A549 (cell line): ENCODE measurements at regions not wholly inside any gene's neighbourhood (a gene's known extent, or its start where the extent isn't known, plus 50 kb on each side); places are given as distances from the start of the nearest gene placed in this dataset.

Experiments
- ATAC-seq, 2 experiments: fragments of 200-7000 bp in 1 of 2; fragments of >200 bp in 1 of 2; cut with Nextera tagmentation in 1 of 2; cut with Tn5 transposase in 1 of 2; 3 replicates each; pipeline versions ENCODE4 v1.8.0 to v1.9.1; 2018 to 2020; ENCODE audit warnings: mild to moderate bottlenecking in 1 of 2, moderate library complexity in 1 of 2
- CTCF ChIA-PET: fragments of 300-600 bp; sonication (Branson Sonifier 250); formaldehyde crosslinking; extraction: SDS; loops from one replicate; lab custom pipeline; 2021; ENCODE audit warnings: antibody characterized with exemption, inconsistent platforms; lab: Yijun Ruan, JAX
- POLR2A ChIA-PET: fragments of 350-600 bp; formaldehyde crosslinking; extraction: SDS; loops from one replicate; lab custom pipeline; 2021; ENCODE audit warnings: antibody characterized with exemption, inconsistent platforms; lab: Yijun Ruan, JAX
- DNase-seq, 2 experiments: peaks; one replicate each; pipeline versions ENCODE4 v3.0.0 to v3.0.0-alpha.2; 2011 to 2016; ENCODE audit warnings: low read depth in 1 of 2, low spot score in 1 of 2
- FAIRE-seq: peaks from 2 replicates; lab custom pipeline; 2011; peaks lifted over from hg19 to GRCh38; lab: Jason Lieb, UNC
- H3K27ac ChIP-seq, 2 experiments: fragments of >200 bp; sonication (Bioruptor Twin); formaldehyde crosslinking; 3 replicates each; pipeline ENCODE4 v1.5.1; 2016 to 2017
- H3K4me1 ChIP-seq: fragments of >200 bp; sonication (Bioruptor Twin); formaldehyde crosslinking; 3 replicates; pipeline ENCODE4 v1.6.1; 2016
- H3K4me2 ChIP-seq: fragments of >200 bp; sonication (Bioruptor Twin); formaldehyde crosslinking; 3 replicates; pipeline ENCODE4 v1.6.1; 2016
- H3K4me3 ChIP-seq: fragments of >200 bp; sonication (Bioruptor Twin); formaldehyde crosslinking; 3 replicates; pipeline ENCODE4 v1.5.1; 2016
- H3K9me3 ChIP-seq: fragments of >200 bp; sonication (Bioruptor Twin); formaldehyde crosslinking; 3 replicates; pipeline ENCODE4 v1.6.1; 2016
- CBX8 ChIP-seq: fragments of 200-600 bp; sonication (generic); IDR thresholded peaks from 2 replicates; pipeline ENCODE4 v1.6.1; 2016
- CTCF ChIP-seq: fragments of >200 bp; sonication (Bioruptor Twin); formaldehyde crosslinking; IDR thresholded peaks from 3 replicates; pipeline ENCODE4 v1.5.1; 2016
- EHF ChIP-seq: fragments of 250-450 bp; sonication (Bioruptor Pico); IDR thresholded peaks from 2 replicates; pipeline ENCODE4 v1.5.0; 2020; ENCODE audit warnings: mild to moderate bottlenecking
- EP300 ChIP-seq, 2 experiments: fragments of >200 bp; sonication (Bioruptor Twin); formaldehyde crosslinking; IDR thresholded peaks; 2 replicates in 1 of 2; 3 replicates in 1 of 2; pipeline ENCODE4 v1.6.1; 2016 to 2017
- ESRRA ChIP-seq: fragments of 150-350 bp; IDR thresholded peaks from 2 replicates; pipeline ENCODE4 v1.6.1; 2014; ENCODE audit warnings: mild to moderate bottlenecking, low read length, borderline replicate concordance
- FOSB ChIP-seq: fragments of 250-450 bp; sonication (Bioruptor Pico); IDR thresholded peaks from 2 replicates; pipeline ENCODE4 v1.5.0; 2020; ENCODE audit warnings: mild to moderate bottlenecking, moderate library complexity
- HDAC2 ChIP-seq: fragments of 200-600 bp; sonication (generic); IDR thresholded peaks from 2 replicates; pipeline ENCODE4 v1.6.1; 2016
- HEYL ChIP-seq: fragments of 250-450 bp; sonication (Bioruptor Pico); IDR thresholded peaks from 2 replicates; pipeline ENCODE4 v1.8.0; 2021; ENCODE audit warnings: mild to moderate bottlenecking, moderate library complexity
- HOXB5 ChIP-seq: fragments of 250-450 bp; sonication (Bioruptor Pico); IDR thresholded peaks from 2 replicates; pipeline ENCODE4 v1.5.0; 2020; ENCODE audit warnings: mild to moderate bottlenecking, moderate library complexity
- JUN ChIP-seq, 2 experiments: fragments of >200 bp; sonication (Bioruptor Twin); formaldehyde crosslinking; IDR thresholded peaks; 2 replicates in 1 of 2; 3 replicates in 1 of 2; pipeline ENCODE4 v1.6.1; 2016 to 2017
- JUNB ChIP-seq: fragments of >200 bp; sonication (Bioruptor Twin); formaldehyde crosslinking; IDR thresholded peaks from 2 replicates; pipeline ENCODE4 v1.6.1; 2016
- KDM1A ChIP-seq: fragments of 200-600 bp; sonication (generic); IDR thresholded peaks from 2 replicates; pipeline ENCODE4 v1.6.1; 2016; ENCODE audit warnings: low read depth, mild to moderate bottlenecking
- KDM5A ChIP-seq: fragments of 200-600 bp; sonication (generic); IDR thresholded peaks from 2 replicates; pipeline ENCODE4 v1.6.1; 2016; ENCODE audit warnings: antibody characterized with exemption, mild to moderate bottlenecking
- MAZ ChIP-seq: fragments of 150-350 bp; IDR thresholded peaks from 2 replicates; pipeline ENCODE4 v1.6.1; 2014; ENCODE audit warnings: antibody characterized with exemption, low read depth, low read length, borderline replicate concordance
- MYC ChIP-seq: IDR thresholded peaks from 2 replicates; pipeline ENCODE4 v1.6.1; 2012; ENCODE audit warnings: mild to moderate bottlenecking, inconsistent platforms, low read length, improper control_type of control experiment, borderline replicate concordance
- NFE2L2 ChIP-seq: fragments of 150-350 bp; conservative IDR thresholded peaks from 2 replicates; pipeline ENCODE4 v1.6.1; 2014; ENCODE audit warnings: low read length
- NR3C1 ChIP-seq: fragments of >200 bp; sonication (Bioruptor Twin); formaldehyde crosslinking; IDR thresholded peaks from 3 replicates; pipeline ENCODE4 v1.6.1; 2017
- POLR2AphosphoS2 ChIP-seq: conservative IDR thresholded peaks from 2 replicates; pipeline ENCODE4 v1.6.1; 2012; ENCODE audit warnings: low read length, improper control_type of control experiment, inconsistent platforms
- RAD21 ChIP-seq, 2 experiments: fragments of >200 bp in 1 of 2; sonication (Bioruptor Twin) in 1 of 2; formaldehyde crosslinking in 1 of 2; IDR thresholded peaks in 1 of 2; conservative IDR thresholded peaks in 1 of 2; 2 replicates in 1 of 2; 3 replicates in 1 of 2; pipeline ENCODE4 v1.6.1; 2012 to 2018; ENCODE audit warnings: inconsistent platforms in 1 of 2
- RNF2 ChIP-seq: fragments of 200-600 bp; sonication (generic); IDR thresholded peaks from 2 replicates; pipeline ENCODE4 v1.6.1; 2016; ENCODE audit warnings: low read depth, mild to moderate bottlenecking, antibody characterized with exemption, moderate library complexity, borderline replicate concordance
- TFCP2L1 ChIP-seq: fragments of 250-450 bp; sonication (Bioruptor Pico); IDR thresholded peaks from 2 replicates; pipeline ENCODE4 v1.5.0; 2021; ENCODE audit warnings: mild to moderate bottlenecking
- TP53 ChIP-seq: fragments of 250-450 bp; sonication (Bioruptor Pico); IDR thresholded peaks from 2 replicates; pipeline ENCODE4 v1.5.0; 2021; ENCODE audit warnings: mild to moderate bottlenecking, moderate library complexity
- ZFP36 ChIP-seq: fragments of 450-650 bp; IDR thresholded peaks from 2 replicates; pipeline ENCODE4 v1.6.1; 2014; ENCODE audit warnings: borderline replicate concordance; ENCODE audit not compliant: partially characterized antibody
- ZNF302 ChIP-seq: fragments of 250-450 bp; sonication (Bioruptor Pico); IDR thresholded peaks from 2 replicates; pipeline ENCODE4 v1.9.0; 2021; ENCODE audit warnings: inconsistent platforms, mild to moderate bottlenecking, moderate library complexity
- ZSCAN20 ChIP-seq: fragments of 250-450 bp; sonication (Bioruptor Pico); IDR thresholded peaks from 2 replicates; pipeline ENCODE4 v1.8.0; 2022; ENCODE audit warnings: mild to moderate bottlenecking, moderate library complexity
- WGBS: methylation state at CpG from one replicate; pipeline ENCODE4 v1.1.6; 2017; ENCODE audit errors: missing lambda C conversion rate; 5-methylcytosine and 5-hydroxymethylcytosine counted together
- TF ChIP-seq, protein P1 (sequence below): IDR thresholded peaks from 2 replicates; pipeline ENCODE4 v1.6.1; 2012

DNA sequence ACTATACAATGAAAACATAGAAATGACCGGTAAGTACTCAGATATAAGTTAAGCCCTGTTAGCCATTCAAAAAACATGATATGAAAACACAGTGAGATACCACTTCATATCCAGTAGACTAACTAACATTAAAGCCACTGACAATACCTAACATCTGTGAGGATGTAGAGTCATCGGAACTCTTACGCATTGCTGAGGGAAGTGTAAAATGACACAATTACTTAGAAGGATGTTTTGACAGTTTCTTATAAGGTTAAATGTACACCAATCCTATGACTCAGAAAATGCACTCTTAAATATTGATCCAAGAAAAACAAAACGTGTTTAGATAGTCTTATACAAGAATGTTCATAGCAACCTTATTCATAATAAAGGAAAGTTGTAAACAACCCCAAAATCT, 782.9 kb downstream of the BCL11B start (continued):
- TF ChIP-seq CTCF (no peak), HOXB5 (CRISPR knock-in tag) (no peak), MAZ (no peak), KDM1A (no peak)

DNA sequence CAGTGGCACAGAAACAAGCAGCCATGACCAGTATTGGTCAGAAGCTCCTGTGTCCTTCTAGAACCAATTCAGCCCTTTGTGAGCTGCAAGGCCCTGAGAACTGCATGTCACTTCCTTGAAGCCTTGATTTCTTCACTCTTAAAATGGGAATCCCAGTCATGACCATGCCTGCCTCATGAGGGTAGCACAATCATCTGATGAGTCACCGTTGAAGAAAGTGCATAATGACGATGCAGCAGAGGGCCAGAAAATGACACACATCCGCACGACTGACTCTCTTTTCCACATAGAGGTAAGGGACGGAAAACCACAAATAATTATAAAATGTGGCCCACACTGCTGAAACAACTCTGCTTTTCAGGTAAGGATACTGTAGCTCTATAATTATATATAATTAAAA, 777.4 kb downstream of the BCL11B start:
- ATAC-seq: no peak
- no peak for FAIRE-seq
- Histone ChIP-seq H3K27ac (no peak overlapping the region), H3K9me3 (no peaks in the 10 kb centered on the region), H3K4me3 (no peak overlapping the region), H3K4me1 (no peaks in the 10 kb centered on the region), H3K4me2 (no peak overlapping the region)
- peak in 1 of 2 experiments; percentile 20 for DNase-seq
- 33% methylated on average over 5 of the region's 5 CpGs for WGBS
- CTCF ChIA-PET: no interaction called here
- POLR2A ChIA-PET: no interaction called here
- no peak for TF ChIP-seq RAD21 (conservative IDR thresholded peaks at IDR 0.05 in 1 of 2, IDR thresholded peaks at IDR 0.05 in 1 of 2)
- no peak for TF ChIP-seq HDAC2
- TF ChIP-seq ESRRA: no peak
- no peak for TF ChIP-seq CBX8
- no peak for TF ChIP-seq RNF2
- no peak for TF ChIP-seq FOSB
- TF ChIP-seq NR3C1: no peak
- no peak for TF ChIP-seq POLR2AphosphoS2
- TF ChIP-seq KDM5A: no peak
- no peak for TF ChIP-seq MYC
- no peak for TF ChIP-seq ZNF302
- no peak for TF ChIP-seq JUN (IDR thresholded peaks at IDR 0.05)
- TF ChIP-seq TP53 (CRISPR knock-in tag): no peak
- no peak for TF ChIP-seq EHF (CRISPR knock-in tag)
- TF ChIP-seq ZFP36: no peak
- no peak for TF ChIP-seq EP300 (IDR thresholded peaks at IDR 0.05)
- TF ChIP-seq, protein P1, sequence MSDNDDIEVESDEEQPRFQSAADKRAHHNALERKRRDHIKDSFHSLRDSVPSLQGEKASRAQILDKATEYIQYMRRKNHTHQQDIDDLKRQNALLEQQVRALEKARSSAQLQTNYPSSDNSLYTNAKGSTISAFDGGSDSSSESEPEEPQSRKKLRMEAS: no peak
- TF ChIP-seq ZSCAN20 (CRISPR knock-in tag): no peak
- TF ChIP-seq NFE2L2: no peak

DNA sequence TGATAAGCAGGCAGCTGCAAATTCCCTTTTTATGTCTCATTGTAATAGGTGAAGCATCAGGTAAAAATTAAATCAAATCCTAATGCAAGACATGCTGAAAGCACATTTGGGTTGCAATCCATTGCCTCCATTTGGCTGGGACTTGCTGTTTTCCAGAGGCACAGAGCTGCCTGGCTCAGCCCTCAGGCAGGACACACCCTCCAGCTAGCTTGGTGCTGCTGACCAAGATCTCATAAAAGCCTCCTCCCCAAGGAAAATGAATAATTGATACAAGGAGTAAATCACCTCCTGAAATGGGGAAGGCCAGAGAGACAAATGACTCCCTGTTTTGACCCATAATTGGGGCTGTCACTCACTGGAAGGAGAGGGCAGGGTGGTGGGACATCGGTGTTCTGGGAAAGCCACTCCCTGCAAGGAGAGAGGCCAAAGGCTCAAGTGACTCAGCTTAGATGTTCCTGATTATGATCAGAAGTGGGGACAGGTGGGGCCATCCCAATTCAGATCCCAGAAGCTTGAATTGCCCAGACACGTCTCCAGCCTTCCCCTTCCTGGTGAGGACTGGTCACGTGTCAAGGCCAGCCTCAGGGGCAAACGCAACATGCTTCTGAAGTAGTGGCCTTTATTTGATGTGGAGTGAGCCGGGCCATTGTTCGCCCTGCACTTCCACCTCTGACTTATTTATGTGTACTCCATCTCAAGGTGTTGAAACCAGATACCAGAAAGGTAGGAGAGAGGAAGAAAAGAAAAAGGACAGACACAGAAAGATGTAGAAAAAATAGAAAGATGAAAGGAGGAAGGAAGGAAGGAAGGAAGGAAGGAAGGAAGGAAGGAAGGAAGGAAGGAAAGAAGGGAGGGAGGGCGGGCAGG, 773.7 kb downstream of the BCL11B start:
- ChIA-PET POLR2A (no interaction called here), CTCF (interaction anchor here (0.8 kb wide), 1 partner anchor 19 kb away, joined by 3 read pairs; no protein-coding TSS in a partner anchor)
- no peaks in the 10 kb centered on the region for H3K9me3 ChIP-seq
- H3K4me1 ChIP-seq: no peaks in the 10 kb centered on the region
- WGBS: 14% methylated on average over 3 of the region's 7 CpGs
- H3K27ac ChIP-seq: no peak overlapping the region
- H3K4me2 ChIP-seq: no peak overlapping the region
- FAIRE-seq: no peak
- TF ChIP-seq JUNB (no peak), MAZ (no peak), ZNF302 (no peak), TFCP2L1 (CRISPR knock-in tag) (no peak), TP53 (CRISPR knock-in tag) (no peak), HEYL (CRISPR knock-in tag) (no peak)
- H3K4me3 ChIP-seq: no peak overlapping the region
- DNase-seq: no peak
- ATAC-seq: no peak
